ENCODE measurements at regions not wholly inside any gene's neighbourhood (a gene's known extent, or its start where the extent isn't known, plus 50 kb on each side); places are given as distances from the start of the nearest gene placed in this dataset.

- no TSS peak for BruUV-seq (replicated peaks)
- no peak overlapping the region for H3K4me2 ChIP-seq (ENCODE audit: low read depth, low read length)
- H3K4me1 ChIP-seq (ENCODE audit: insufficient read depth, low read length) = no peaks in the 10 kb centered on the region
- no peak overlapping the region for H3K27ac ChIP-seq (ENCODE audit: extremely low read length, insufficient read depth, low read length)
- H3K27me3 ChIP-seq (ENCODE audit: control insufficient read depth in 1 of 2, insufficient read depth in 2 of 2, low read length in 2 of 2) = no peaks in the 10 kb centered on the region
- peaks cover 16% of the 10 kb centered on the region for H3K9me3 ChIP-seq (ENCODE audit: low read length)
- no peak for TF ChIP-seq SNRNP70 (IDR thresholded peaks at IDR 0.05; ENCODE audit: low read depth, low read length)
- TF ChIP-seq RBM39 (IDR thresholded peaks at IDR 0.05; ENCODE audit: low read depth, low read length, poor library complexity, severe bottlenecking) = no peak
- no peak for TF ChIP-seq ZNF335 (CRISPR knock-in tag; IDR thresholded peaks at IDR 0.05)
- TF ChIP-seq ZSCAN25 (CRISPR knock-in tag; IDR thresholded peaks at IDR 0.05) = no peak
- no peak for TF ChIP-seq ZNF138 (CRISPR knock-in tag; IDR thresholded peaks at IDR 0.05; ENCODE audit: low read depth)
- no peak for TF ChIP-seq CTCF (CRISPR knock-in tag; IDR thresholded peaks at IDR 0.05)
- DNase-seq (ENCODE audit: low spot score) (no peak), ATAC-seq (no peak), FAIRE-seq (no peak)
- no peaks in the 10 kb centered on the region for H3K36me3 ChIP-seq (replicated peaks in 1 of 2; ENCODE audit: control insufficient read depth in 1 of 2, insufficient read depth in 2 of 2, low read length in 2 of 2)
- no peak overlapping the region for H3K9ac ChIP-seq (ENCODE audit: insufficient read depth, low read depth, low read length)
- no peaks in the 10 kb centered on the region for H4K20me1 ChIP-seq (ENCODE audit: insufficient read depth, low read length)
- CTCF ChIA-PET (ENCODE audit: low intra/inter-chr PET ratio, low total read pairs) = no interaction called here
- H3K79me2 ChIP-seq (ENCODE audit: insufficient read depth, low read length) = no peaks in the 10 kb centered on the region
- WGBS (ENCODE audit: low lambda C conversion rate) = 45% methylated on average over 7 of the region's 10 CpGs
- POLR2A ChIA-PET = no interaction called here
- no peak overlapping the region for H3K4me3 ChIP-seq (replicated peaks in 1 of 3; ENCODE audit: insufficient read depth in 1 of 3, low read depth in 2 of 3, low read length in 3 of 3)
- intact Hi-C loops (cut with micrococcal nuclease; ENCODE audit: unreplicated experiment) = no loop called here
- in situ Hi-C loops (cut with HindIII; ENCODE audit: extremely low pct_ligation_motif_present, low pct_unique_long_range_greater_than_20kb) = no loop called here
- no peak overlapping the region for H2AFZ ChIP-seq (ENCODE audit: low read length)
Observed at GRCh38 chr2:195124391-195125079, 532.5 kb upstream of the SLC39A10 start.

GRCh38 chr2:195122653-195123052 lies 534.4 kb upstream of the SLC39A10 start:
- H3K9me3 ChIP-seq (ENCODE audit: low read length) = peaks cover 16% of the 10 kb centered on the region
- no peak overlapping the region for H3K4me2 ChIP-seq (ENCODE audit: low read depth, low read length)
- no peaks in the 10 kb centered on the region for H3K27me3 ChIP-seq (ENCODE audit: control insufficient read depth in 1 of 2, insufficient read depth in 2 of 2, low read length in 2 of 2)
- in situ Hi-C loops (cut with HindIII; ENCODE audit: extremely low pct_ligation_motif_present, low pct_unique_long_range_greater_than_20kb) (no loop called here), intact Hi-C loops (cut with micrococcal nuclease; ENCODE audit: unreplicated experiment) (no loop called here)
- no peak for DNase-seq (ENCODE audit: low spot score)
- ChIA-PET CTCF (ENCODE audit: low intra/inter-chr PET ratio, low total read pairs) (no interaction called here), POLR2A (no interaction called here)
- BruUV-seq (replicated peaks) = no TSS peak
- no peak overlapping the region for H3K9ac ChIP-seq (ENCODE audit: insufficient read depth, low read depth, low read length)
- H2AFZ ChIP-seq (ENCODE audit: low read length) = no peak overlapping the region
- no peaks in the 10 kb centered on the region for H3K79me2 ChIP-seq (ENCODE audit: insufficient read depth, low read length)
- WGBS (ENCODE audit: low lambda C conversion rate) = 5% methylated on average over 1 of the region's 1 CpG
- TF ChIP-seq EED (CRISPR knock-in tag; IDR thresholded peaks at IDR 0.05) = no peak
- H3K4me1 ChIP-seq (ENCODE audit: insufficient read depth, low read length) = no peaks in the 10 kb centered on the region
- ATAC-seq = no peak
- no peak overlapping the region for H3K27ac ChIP-seq (ENCODE audit: extremely low read length, insufficient read depth, low read length)
- no peaks in the 10 kb centered on the region for H4K20me1 ChIP-seq (ENCODE audit: insufficient read depth, low read length)
- no peaks in the 10 kb centered on the region for H3K36me3 ChIP-seq (replicated peaks in 1 of 2; ENCODE audit: control insufficient read depth in 1 of 2, insufficient read depth in 2 of 2, low read length in 2 of 2)
- H3K4me3 ChIP-seq (replicated peaks in 1 of 3; ENCODE audit: insufficient read depth in 1 of 3, low read depth in 2 of 3, low read length in 3 of 3) = no peak overlapping the region
- FAIRE-seq = no peak
